Urothelium cell line (cell line): ENCODE measurements at regions not wholly inside any gene's neighbourhood (a gene's known extent, or its start where the extent isn't known, plus 50 kb on each side); places are given as distances from the start of the nearest gene placed in this dataset.
"Not testable (repeated sequence)": the region's sequence is repeated elsewhere in the genome, so short reads cannot be mapped to it uniquely, and the experiment has no call there.

Source experiments
- DNase-seq: peaks from one replicate; pipeline ENCODE4 v3.0.0; 2011; ENCODE audit warnings: low spot score, mixed read lengths
- FAIRE-seq: peaks from 2 replicates; lab custom pipeline; 2011; peaks lifted over from hg19 to GRCh38; lab: Jason Lieb, UNC

DNA sequence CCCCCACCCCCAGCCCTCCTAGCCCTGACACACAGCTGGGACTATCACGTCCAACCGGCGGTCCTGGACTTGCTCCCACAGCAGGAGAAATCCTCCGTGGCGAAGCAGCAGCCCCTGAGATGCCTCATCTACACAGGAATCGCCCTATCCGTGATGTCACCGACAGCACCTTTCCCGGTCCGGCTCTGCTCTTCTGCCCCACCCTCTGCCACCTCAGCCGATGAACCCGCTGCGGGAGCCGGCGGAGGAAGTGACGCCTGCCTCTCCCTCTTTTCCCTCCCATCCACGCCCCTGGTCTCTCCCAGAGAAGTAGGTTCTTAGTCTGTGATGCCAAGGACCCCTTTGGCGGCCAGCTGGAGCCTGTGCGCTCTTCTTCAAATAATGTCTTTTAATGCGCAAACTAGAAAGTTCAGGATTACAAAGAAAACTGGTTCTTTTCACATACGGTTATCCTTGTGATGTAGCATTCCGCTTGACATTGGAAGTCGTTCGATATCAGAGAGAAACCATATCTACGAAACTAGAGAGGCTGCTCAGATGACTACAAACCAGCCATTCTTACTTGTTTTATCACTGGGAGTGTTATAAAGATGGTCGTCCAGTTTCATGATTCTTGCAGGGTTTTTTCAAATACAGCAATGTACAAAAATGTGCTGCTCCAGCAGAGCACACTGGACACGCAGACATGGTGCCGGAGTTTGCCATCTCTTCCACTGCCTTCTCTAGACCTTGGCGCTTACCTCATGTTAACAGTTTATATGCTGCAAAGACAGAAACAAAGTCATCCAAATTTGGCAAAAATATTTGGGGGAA, 120.3 kb downstream of the PPIAL4G start:
- FAIRE-seq = no peak
- no peak for DNase-seq

GRCh38 chr1:148362216-148362611, 120.9 kb downstream of the PPIAL4G start:
- DNase-seq (no peak), FAIRE-seq (no peak)

GRCh38 chr1:148361427-148362215, 121.5 kb downstream of the PPIAL4G start:
- not testable (repeated sequence) for FAIRE-seq, DNase-seq

- FAIRE-seq (no peak), DNase-seq (no peak)
These were observed 126.1 kb downstream of the PPIAL4G start for GRCh38 chr1:148357037-148357436.

DNA sequence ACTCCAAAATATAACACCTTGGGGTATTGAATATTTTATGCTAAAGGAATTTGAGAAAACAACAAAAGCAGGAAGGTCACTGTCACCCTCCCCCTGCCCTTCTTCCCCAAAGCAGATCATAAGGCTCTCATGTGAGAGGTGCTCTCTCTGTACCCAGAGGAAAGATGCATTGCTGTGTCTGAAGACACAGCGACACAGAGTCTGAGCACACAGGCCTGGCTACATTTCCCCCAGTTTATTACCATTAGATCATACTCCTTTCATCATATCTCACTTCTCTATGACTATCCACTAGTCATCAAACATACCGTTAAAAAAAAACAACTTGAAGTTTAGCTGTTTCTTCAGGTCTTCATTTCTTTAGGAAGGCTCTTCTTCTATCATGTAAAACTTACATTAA, 127.1 kb downstream of the PPIAL4G start:
- FAIRE-seq (no peak), DNase-seq (no peak)

GRCh38 chr1:148354913-148355308, 128.2 kb downstream of the PPIAL4G start:
- no peak for DNase-seq
- no peak for FAIRE-seq

DNA sequence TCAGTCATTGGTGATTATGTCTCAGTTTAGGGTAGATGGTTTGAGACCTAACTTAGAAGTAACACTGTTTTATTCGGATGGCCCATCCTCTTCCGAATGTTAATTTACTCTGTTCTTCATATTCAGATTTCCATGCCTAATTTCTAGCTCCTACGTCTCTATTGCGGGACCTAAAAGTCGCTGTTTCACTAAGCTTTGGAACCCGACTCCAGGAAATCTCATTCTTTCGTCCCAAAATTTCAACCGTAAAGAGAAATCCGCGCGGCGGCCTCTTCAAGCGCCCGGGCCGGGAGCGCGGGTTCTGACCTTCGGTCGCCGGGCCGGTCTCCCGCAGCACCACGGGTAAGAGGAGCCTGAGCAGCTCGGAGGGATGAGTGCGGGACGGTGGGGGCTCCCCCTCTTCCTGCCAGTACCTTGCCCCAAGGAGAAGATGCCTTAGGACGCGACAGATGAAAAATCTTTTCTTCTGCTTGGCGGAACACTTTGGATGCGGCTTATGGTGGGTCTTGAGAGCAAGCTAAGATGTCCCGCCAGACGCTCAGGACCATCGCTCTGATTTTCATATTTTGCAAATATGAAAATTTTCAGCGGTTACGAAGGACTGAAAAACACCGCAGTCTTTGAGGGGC, 128.7 kb downstream of the PPIAL4G start:
- no peak for FAIRE-seq
- DNase-seq = no peak

DNA sequence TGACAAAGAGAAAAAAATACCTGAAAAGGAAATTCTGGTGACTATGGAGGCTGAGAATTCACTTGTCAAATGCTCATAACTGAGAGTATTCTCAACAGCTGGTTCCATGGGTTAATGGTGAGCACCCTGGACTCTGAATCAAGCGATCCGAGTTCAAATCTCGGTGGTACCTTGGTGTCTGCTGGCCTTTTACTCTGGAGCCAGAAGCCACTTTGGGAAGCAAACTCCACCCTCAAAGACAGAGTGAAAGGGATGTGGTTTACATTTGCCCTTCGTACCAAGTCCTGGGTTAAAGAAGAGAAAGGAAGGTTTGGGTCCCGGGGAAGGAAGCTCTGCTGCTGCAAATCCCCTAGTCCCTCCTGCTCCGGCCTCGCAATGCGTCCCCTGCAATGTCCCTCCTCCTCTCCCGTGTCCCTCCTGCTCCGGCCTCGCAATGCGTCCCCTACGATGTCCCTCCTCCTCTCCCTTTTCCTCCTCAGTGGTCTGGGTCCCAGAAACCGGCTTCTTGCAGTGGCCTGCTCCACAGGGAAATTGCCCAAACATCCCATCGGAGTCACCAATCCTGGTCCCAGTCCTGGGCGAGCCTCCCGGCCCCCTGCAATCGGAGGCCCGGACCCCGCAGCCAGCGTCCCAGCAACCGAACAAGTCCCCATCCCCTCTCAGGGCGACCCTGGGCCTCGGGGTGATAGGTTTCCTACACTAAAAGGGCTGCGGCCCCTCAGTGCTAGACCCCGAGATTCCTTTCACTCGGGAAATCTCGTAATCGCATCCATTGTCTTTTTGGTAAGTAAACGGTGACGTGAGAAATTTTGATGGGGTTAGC, 129.4 kb downstream of the PPIAL4G start:
- FAIRE-seq (no peak), DNase-seq (no peak)

GRCh38 chr1:148352470-148353053, 130.5 kb downstream of the PPIAL4G start:
- FAIRE-seq (no peak), DNase-seq (no peak)

- DNase-seq (no peak), FAIRE-seq (no peak)
These were observed 135.3 kb downstream of the PPIAL4G start for GRCh38 chr1:148347781-148348180.

GRCh38 chr1:148345659-148346151, 137.4 kb downstream of the PPIAL4G start:
- not testable (repeated sequence) for DNase-seq, FAIRE-seq

DNA sequence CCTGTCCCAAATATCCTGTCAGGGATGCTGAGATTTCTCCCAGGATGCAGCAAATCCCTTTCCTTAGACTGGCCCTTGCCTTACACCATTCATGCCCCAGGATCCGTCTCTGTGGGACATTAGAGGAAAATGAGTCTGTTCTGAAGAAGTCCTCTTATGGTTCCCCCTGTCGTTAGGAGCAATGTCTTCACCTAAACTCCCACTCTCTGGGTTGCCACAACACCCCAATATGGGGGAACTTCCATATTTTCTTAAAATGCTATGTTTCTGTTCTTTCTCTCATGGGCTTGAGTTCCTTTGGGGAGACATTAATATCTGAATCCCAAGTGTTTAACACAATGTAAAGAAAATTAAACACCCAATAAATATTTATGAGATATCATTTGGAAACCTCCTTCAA, 138.5 kb downstream of the PPIAL4G start:
- DNase-seq, FAIRE-seq: not testable (repeated sequence)

GRCh38 chr1:148341729-148342128, 141.4 kb downstream of the PPIAL4G start:
- DNase-seq, FAIRE-seq: not testable (repeated sequence)

DNA sequence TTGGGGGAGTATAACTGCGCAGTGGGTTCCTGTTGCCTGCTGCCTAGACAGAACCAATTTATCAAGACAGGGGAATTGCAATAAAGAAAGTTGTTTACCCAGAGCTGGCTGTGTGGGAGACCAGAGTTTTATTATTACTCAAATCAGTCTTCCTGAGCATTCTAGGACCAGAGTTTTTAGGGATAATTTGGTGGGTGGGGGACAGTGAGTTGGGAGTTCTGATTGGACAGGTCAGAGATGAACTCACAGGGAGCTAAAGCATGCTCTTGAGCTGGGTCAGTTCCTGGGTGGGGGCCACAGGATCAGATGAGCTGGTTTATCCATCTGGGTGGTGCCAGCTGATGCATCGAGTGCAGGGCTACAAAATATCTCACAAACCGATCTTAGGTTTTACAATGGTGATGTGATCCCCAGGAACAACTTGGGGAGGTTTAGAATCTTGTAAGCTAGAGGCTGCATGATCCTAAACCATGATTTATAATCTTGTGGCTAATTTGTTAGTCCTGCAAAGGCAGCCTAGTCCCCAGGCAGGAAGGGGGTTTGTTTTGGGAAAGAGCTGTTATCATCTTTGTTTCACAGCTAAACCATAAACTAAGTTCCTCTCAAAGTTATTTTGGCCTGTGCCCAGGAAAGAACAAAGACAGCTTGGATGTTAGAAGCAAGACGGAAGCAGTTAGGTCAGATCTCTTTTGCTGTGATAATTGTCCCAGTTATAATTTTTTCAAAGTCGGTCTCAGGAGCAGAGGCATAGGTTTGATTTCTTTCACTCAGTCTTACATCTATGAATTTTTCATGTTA, 146.8 kb downstream of the PPIAL4G start:
- not testable (repeated sequence) for DNase-seq, FAIRE-seq

DNA sequence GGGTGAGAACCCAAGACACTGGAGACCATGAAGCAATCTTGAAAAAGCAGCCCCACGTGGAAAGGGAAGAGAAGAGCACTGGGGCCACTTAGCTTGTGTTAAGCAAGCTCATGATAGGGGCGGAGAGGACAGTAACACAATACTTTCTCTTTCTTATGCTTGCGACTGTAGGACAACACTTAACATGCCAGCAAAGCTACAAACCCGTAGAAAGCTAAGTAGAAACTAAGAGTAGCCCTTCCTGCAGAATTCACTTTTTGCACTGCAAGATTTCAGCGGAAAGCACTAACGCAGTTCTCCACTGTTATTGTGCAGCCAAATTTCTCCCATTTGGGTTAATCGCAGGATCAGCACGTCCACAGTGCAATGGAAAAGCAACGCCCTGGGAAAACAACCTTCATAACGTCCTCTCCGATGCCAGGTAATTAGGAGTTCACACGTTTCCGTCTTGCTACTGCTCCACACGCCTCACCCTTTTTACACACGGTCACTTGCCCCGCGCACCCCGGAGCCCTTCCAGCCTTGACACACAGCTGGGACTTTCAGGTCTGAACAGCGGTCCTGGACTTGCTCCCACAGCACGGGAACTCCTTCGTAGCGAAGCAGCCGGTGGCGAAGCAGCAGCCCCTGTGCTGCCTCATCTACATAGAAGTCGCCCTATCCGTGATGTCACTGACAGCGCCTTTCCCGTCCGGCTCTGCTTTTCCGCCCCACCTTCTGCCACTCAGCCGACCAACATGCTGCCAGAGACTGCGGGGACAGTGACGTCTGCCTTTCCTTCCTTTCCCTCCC, 148.6 kb downstream of the PPIAL4G start:
- DNase-seq = peak; percentile 48
- FAIRE-seq = no peak

DNA sequence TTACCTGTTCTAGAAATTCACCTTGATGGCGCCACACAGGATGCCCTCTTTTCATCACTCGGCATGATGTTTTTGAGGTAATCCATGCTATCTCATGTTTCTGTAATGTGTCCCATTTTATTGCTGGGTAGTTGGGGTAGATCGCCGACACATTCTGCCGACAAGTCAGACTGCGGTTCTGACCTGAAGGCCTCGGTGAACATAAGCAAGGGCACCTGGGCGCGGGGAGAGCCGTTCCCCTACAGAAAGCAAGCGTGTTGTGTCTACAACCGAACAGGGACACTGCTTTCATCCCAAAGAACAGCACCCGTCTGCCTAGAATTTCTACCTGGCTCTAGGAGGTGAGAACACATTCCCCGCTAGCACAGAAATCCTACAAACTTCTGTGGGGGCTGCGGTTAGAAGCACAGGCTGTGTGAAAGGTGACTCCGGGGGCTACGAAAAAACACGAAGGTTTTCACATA, 149.2 kb downstream of the PPIAL4G start:
- FAIRE-seq (no peak), DNase-seq (no peak)

DNA sequence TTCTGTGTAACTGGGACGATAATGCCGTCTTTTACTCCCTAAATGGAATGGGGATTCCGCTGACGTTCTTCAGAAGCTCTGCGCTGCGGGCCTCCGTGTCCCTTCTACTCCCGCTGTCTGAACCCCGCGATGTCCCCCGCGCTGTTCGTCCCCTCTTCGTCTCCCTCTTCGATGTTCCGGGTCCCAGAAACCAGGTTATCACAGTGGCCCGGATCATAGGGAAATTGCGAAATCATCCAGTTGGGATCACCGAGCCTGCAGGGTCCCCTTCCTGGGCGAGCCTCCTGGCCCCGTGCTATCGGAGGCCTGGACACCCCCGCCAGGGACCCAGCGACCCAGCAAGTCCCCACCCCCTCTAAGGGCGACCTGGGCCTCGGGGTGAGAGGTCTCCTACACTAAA, 154.2 kb downstream of the PPIAL4G start:
- no peak for FAIRE-seq

GRCh38 chr1:148325031-148325430, 158.1 kb downstream of the PPIAL4G start:
- not testable (repeated sequence) for FAIRE-seq

More for the DNA sequence above, 154.2 kb downstream of the PPIAL4G start:
- DNase-seq = no peak

More at GRCh38 chr1:148325031-148325430, 158.1 kb downstream of the PPIAL4G start:
- DNase-seq = not testable (repeated sequence)
